CD4-positive, alpha-beta T cell treated with Interferon gamma for 1 hour (primary cell): ENCODE measurements at regions not wholly inside any gene's neighbourhood (a gene's known extent, or its start where the extent isn't known, plus 50 kb on each side); places are given as distances from the start of the nearest gene placed in this dataset.

ENCODE experiments used
- DNase-seq: peaks from one replicate; pipeline ENCODE4 v3.0.0-alpha.2; 2020

DNA sequence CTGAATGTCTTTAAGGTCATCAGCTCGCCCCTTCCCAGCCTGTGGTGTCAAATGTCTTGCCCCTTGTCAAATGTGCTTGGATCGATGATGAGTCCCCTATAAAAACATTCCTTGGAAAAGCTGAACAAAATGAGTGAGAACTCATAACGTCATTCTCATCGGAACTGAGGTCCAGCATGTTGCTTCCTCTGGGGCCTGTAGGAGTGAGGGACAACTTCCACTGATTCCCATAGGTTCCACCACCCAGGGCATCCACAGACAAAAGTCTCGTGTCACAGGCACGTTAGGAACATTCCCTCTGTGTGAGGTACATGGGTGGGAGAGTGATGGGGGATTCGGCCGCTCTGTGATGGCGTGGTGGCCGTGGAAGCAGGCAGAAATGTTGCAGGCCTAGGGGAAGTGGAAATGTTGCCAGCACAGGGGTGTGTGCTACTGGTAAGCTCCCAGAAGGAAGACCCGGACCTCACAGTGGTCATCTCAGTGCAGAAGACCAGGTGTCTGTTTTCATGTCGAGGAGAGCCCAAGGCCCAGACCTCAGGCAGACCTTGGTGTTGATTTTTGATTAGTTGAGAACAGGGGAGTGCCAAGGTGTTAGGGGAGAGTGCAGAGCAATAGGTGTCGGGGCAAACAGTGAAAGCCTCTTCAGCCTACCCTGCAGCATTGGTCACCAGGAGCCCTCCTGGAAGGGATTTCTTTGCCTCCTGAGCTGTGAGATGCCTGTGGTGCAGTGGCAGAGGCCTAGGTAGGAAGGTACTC, 96.8 kb downstream of the SNRPN start:
- no peak for DNase-seq

DNA sequence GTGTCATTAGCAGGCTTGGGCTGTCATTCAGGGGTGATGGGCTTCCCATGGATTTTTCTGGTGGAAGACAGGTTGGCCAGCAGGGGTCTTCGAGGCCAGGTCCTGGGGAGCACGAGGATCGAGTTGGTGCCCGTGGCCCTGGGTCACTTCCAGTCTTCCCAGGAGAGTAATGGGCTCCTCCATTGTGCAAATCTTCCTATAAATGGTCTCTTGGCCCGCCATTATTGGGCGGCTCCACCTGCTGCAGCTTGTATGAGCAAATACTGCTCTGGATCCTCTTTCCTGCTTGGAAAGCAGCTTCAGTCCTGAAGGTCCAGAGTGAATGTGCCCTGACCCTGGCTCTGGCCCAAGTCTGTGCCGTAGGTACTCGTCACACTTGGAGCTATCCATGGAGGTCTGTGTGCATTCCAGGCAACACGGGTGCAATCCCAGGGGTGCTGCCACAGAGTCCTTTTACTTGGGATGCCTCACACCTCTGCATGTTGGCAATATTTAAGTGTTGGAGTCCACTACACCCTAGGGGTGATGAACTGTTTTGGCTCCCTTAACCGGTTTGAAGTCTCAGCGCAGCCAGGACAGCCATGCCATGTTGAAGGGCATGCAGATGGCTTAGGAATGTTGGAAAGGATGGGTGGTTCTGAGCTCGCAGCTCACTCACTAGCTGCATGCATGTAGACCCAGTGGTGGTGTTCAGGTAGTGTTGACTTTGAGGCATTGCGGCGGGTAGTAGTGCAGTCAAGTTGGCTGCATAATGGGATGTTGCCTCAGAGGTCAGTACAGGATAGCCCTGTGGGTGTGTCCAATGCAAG, 97.6 kb downstream of the SNRPN start:
- DNase-seq = no peak

DNA sequence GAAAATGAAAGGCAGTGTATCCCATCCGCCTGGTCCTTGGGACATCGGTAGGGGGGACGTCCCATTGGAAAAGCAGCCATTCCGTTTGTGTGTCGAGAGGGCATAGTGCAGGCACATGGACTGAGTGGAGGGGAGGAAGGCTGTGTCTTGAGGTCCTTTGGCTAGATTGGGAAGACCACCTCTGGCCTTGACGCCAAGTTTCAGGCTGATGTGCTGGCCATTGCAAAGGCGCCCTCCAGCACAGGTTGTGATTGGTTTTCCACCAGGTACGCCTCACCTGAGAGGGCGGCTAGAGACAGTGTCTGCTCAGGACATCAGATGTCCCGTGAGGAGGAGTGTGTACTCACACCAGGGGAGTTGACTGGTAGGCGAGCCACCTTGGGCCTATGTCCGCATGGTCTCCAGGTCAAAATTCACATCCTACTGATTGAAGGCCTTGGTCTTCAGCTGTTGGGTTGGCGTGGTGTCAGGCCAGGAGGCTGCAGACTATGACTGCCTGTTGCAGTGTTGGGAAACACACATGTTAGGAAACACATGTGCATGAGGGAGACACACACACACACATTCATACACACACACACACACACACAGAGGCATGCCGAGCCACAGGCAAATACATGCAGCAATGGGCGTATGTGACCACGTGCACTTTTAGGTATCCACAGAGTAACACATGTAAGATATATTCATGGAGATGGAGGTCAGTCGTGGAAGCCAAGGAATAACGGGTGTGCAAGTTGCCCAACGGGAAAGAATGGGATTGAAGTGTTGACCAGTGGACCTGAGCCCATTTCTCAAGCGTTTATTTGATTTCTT, 98.4 kb downstream of the SNRPN start:
- no peak for DNase-seq

DNA sequence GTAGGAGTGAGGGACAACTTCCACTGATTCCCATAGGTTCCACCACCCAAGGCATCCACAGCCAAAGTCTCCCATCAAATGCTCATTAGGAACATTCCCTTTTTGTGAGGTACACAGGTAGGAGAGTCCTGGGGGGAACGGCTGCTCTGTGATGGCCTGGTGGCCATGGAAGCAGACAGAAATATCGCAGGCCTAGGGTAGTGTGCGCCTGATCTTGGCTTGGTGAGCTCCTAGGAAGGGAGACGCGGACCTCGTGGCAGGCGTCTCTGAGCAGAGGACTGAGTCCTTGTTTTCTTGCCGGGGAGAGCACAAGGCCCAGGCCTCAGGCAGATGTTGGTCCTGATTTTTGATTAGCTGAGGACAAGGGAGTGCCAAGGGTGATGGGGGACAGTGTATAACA, 99.5 kb downstream of the SNRPN start:
- DNase-seq = no peak

DNA sequence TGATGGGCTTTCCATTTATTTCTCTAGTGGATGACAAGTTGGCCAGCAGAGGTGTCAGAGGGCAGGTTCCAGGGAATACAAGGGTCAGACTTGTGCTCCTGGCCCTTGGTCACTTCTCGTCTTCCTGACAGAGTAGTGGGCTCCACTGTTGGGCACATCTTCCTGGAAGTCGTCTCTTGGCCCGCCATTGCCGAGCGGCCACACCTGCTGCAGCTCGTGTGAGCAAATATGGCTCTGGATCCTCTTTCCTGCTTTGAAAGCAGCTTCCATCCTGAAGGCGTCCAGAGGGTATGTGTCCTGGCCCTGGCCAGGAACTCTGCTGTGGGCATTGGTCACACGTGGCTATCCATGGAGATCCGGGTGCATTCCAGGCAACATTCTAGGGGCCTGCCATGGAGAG, 100.2 kb downstream of the SNRPN start:
- DNase-seq = no peak

DNA sequence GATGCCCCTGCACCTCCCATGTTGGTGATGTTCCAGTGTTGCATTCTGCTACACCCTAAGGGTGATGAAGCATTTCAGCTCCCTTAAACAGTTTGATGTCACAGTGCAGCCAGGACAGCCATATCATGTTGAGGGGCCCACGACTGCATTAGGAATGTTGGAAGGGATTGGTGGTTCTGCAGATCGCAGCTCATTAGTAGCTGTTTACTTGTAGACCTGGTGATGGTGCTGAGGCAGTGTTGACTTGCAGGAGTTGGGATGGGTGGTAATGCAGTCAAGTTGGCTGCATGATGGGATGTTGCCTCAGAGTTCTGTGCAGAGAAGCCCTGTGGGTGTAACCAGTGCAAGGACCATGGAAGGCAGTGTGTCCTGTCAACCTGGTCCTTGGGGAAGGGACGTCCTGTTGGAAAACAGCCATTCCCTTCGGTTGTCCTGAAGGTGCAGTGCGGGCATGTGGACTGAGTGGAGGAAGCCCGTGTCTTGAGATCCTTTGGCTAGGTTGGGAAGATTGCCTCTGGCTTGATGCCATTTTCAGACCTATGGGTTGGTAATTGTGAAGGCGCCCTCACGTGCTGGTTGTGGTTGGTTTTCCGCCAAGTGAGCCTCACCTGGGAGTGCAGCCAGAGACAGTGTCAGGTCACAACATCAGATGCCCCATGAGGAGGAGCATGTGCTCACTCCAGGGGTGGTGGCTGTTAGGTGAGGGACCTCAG, 100.7 kb downstream of the SNRPN start:
- DNase-seq = no peak

DNA sequence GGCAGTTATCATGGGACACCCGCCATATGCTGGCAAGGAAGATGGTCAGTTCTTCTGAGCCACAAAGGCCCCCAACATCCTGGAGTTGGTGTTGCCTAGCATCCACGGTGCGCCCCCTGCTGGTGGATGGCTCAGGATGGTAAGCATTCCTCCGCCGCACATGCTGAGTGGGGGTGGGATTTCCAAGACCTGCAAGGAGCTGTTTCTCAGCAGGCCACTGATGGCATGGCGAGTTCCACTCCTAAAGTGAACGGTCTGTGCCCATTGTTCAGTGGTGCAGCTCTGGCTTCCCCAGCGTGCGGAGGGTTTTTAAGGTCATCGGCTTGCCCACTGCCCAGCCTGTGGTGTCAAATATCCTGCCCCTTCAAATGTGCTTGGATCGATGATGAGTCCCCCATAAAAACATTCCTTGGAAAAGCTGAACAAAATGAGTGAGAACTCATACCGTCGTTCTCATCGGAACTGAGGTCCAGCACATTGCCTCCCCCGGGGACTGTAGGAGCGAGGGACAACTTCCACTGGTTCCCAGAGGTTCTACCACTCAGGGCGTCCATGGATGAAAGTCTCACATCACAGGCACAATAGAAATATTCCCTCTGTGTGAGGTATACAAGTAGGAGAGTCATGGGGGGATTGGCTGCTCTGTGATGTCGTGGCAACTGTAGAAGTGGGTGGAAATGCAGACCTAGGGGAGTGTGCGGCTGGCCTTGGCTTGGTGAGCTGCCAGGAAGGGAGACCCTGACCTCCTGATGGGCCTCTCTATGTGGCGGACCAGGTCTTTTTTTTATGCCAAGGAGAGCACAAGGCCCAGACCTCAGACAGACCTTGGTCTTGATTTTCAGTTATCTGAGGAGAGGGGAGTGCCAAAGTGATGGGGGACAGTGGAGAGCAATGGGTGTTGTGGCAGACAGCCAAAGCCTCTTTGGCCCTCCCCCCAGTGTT, 102.0 kb downstream of the SNRPN start:
- no peak for DNase-seq

DNA sequence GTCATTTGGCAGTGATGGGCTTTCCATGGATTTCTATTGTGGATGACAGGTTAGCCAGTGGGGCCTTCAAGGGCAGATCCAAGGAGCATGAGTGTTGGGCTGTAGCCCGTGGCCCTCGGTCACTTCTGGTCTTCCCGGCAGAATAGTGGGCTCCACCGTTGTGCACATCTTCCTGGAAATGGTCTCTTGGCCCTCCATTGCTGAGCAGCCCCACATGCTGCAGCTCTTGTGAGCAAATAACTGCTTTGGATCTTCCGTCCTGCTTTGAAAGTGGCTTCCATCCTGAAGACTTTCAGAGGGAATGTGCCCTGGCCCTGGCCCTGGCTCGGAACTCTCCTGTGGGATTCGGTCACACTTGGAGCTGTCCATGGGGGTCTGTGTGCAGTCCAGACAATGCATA, 102.8 kb downstream of the SNRPN start:
- DNase-seq = no peak

DNA sequence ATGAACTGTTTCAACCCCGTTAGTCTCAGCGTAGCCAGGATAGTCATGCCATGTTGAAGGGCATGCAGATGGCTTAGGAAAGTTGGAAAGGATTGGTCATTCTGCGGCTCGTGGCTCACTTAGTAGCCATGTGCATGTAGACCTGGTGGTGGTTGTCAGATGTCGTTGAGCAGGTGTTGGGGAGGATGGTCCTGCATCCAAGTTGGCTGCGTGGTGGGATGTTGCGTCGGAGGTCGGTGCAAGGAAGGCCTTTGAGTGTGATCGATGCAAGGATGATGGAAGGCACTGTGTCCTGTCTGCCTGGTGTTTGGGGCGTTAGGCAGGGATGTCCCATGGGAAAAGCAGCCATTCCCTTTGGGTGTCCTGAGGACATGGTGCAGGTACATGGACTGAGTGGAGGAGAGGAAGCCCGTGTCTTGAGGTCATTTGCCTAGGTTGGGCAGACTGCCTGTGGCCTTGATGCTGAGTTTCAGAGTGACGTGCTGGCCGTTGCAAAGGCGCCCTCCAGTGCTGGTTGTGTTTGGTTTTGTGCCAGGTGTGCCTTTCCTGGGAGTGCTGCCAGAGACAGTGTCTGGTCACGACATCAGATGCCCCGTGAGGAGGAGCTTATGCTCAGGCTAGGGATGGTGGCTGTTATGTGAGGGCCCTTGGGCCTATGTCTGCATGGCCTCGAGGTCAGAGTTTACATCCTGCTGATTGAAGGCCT, 103.4 kb downstream of the SNRPN start:
- no peak for DNase-seq

DNA sequence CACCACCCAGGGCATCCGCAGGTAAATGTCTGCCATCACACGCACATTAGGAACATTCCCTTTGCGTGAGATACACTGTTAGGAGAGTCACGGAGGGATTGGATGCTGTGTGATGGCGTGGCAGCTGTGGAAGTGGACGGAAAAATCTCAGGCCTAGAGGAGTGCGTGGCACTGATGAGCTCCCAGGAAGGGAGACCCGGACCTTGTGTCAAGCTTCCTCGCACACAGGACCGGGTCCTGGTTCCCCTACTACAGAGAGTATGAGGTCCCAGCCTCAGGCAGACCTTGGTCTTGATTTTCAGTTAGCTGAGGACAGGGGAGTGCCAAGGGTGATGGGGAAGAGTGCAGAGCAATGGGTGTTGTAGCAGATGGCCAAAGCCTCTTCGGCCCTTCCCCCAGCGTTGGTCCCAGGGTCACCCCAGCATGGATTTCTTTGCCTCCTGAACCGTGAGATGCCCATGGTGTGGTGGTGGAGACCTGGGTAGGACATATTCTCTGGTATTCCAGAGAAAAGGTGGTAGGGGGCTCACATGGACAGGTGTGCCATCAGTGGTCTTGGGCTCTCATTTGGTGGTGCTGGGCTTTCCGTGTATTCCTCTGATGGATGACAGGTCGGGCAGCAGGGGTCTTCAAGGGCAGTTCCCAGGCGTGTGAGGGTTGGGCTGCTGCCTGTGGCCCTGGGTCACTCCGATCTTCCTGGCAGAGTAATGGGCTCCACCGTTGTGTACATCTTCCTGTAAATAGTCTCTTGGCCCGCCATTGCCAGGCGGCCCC, 105.1 kb downstream of the SNRPN start:
- DNase-seq = no peak

DNA sequence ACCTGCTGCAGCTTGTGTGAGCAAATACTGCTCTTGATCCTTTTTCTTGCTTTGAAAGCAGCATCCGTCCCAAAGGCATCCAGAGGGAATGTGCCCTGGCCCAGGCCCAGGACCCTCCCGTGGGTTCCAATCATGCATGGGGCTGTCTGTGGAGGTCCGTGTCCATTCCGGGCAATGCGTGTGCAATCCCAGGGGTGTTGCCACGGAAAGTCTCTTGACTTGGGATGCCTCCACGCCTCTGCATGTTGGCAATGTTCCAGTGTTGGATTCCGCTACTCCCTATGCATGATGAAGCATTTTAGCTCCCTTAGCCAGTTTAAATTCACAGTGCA, 105.7 kb downstream of the SNRPN start:
- no peak for DNase-seq

DNA sequence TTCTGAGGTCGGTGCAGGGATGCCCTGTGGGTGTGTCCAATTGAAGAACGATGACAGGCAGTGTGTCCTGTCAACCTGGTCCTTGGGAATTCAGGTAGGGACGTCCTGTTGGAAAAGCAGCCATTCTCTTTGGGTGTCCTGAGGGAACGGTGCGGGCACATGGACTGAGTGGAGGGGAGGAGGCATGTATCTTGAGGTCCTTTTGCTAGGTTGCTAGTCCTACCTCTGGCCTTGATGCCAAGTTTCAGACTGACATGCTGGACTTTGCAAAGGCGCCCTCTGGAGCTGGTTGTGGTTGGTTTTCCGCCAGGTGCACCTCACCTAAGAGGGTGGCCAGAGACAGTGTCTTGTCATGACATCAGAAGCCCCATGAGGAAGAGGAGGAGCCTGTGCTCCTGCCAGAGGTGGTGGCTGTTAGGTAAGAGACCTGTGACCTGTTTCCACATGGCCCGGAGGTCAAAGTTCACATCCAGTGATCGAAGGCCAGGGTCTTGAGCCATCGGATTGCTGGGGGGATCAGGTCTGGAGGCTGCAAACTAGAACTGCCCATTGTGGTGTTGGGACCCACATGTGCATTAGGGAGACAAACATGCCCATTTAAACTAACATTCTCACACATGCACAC, 106.3 kb downstream of the SNRPN start:
- DNase-seq = no peak

DNA sequence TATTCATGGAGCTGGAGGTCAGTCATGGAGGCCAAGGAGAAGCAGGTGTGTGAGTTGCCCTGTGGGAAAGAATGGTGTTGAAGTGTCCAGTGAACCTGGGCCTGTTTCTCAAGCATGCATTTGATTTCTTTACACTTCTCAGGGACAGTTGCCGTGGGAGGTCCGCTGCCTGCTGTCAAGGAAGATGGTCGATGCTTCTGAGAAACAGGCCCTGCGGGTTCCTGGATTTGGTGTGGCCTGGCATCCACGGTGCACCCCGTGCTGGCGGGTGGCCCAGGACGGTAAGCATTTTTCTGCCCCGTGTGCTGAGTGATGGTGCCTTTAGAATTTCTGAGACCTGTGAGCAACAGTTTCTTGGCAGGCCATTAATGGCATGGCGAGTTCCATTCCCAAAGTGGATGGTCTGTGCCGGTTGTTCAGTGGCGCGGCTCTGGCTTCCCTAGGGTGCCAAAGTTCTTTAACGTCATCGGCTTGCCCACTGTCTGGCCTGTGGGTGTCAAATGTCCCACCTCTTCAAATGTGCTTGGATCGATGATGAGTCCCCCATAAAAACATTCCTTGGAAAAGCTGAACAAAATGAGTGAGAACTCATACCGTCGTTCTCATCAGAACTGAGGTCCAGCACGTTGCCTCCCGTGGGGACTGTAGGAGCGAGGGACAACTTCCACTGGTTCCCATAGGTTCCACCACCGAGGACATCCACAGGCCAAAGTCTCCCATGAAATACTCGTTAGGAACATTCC, 107.2 kb downstream of the SNRPN start:
- DNase-seq = no peak

DNA sequence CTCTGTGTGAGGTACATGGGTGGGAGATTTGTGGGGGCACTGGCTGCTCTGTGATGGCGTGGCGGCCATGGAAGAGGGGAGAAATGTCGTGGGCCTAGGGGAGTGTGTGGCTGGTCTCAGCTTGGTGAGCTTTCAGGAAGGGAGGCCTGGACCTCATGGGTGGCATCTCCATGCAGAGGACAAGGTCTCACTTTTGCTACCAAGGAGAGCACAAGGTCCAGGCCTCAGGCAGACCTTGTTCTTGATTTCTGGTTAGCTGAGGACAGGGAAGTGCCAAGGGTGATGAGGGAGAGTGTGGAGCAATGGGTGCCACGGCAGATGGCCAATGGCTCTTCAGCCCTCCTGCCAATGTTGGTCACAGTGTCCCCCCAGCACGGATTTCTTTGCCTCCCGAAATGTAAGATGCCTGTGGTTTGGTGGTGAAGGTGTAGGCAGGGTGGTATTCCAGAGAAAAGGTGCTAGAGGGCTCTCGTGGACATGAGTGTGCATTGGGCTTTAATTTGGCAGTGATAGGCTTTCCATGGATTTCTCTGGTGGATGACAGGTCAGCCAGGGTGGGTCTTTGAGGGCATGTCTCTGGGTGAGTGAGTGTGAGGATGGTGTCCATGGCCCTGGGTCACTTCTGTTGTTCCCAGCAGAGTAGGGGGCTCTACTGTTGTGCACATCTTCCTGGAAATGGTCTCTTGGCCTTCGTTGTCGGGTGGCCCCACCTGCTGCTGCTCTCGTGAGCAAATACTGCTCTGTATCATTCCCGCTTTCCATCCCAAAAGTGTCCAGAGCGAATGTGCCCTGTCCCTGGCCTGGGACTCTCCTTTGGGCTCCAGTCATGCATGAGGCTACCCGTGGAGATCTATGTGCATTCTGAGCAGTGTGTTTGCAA, 108.0 kb downstream of the SNRPN start:
- DNase-seq = no peak

DNA sequence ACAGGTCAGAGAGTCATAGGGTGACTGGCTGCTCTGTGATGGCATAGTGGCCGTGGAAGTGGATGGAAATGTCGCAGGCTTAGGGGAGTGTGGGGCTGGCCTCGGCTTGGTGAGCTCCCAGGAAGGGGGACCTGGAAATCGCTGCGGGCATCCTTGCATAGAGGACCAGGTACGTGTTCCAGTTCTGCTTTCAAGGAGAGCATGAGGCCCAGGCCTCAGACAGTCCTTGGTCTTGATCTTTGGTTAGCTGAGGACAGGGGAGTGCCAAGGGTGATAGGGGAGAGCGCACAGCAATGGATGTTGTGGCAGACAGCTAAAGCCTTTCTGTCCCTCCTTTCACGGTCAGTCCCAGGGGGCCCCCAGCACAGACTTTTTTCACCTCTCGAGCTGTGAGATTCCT, 110.5 kb downstream of the SNRPN start:
- no peak for DNase-seq

DNA sequence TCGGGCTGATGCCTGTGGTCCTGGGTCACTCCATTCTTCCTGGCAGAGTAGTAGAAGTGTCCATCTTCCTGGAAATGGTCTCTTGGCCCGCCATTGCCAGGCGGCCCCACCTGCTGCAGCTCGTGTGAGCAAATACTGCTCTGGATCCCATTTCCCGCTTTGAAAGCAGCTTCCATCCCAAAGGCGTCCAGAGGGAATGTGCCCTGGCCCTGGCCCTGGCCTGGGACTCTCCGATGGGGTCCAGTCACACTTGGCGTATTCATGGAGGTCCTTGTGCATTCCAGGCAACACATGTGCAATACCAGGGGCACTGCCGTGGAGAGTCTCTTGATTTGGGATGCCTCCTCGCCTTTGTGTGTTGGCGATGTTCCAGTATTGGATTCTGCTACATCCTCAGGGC, 111.1 kb downstream of the SNRPN start:
- DNase-seq = no peak

DNA sequence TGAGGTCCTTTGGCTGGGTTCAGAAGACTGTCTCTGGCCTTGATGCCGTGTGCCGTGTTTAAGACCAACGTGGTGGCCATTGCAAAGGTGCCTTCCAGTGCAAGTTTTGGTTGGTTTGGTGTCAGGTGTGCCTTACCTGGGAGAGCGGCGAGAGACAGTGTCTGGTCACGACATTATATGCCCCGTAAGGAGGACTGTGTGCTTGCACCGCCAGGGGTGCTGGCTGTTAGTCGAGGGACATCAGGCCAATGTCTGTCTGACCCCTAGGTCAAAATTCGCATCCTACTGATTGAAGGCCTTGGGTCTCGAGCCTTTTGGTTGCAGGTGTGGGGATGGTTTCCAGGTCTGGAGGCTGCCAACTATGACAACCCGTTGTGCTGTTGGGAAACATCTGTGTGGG, 111.9 kb downstream of the SNRPN start:
- no peak for DNase-seq

DNA sequence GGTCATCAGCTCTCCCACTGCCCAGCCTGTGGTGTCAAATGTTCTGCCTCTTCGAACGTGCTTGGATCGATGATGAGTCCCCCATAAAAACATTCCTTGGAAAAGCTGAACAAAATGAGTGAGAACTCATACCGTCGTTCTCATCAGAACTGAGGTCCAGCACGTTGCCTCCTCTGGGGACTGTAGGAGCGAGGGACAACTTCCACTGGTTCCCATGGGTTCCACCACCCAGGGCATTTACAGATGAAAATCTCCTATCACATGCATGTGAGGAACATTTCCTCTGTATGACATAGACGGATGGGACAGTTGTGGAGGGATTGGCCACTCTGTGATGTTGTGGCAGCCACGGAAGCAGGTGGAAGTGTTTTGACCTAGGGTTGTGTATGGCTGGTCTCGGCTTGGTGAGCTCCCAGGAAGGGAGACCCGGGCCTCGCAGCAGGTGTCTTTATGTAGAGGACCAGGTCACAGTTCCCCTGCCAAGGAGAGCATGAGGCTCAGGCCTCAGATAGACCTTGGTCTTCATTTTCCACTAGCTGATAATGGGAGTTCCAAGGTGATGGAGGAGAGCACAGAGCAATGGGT, 113.0 kb downstream of the SNRPN start:
- DNase-seq = no peak
